ENCODE measurements at regions not wholly inside any gene's neighbourhood (a gene's known extent, or its start where the extent isn't known, plus 50 kb on each side); places are given as distances from the start of the nearest gene placed in this dataset.

GRCh38 chr20:19953606-19954005 is 63.6 kb upstream of the NAA20 start:
- no peak overlapping the region for H2AFZ ChIP-seq (ENCODE audit: insufficient read depth, low read depth, low read length, poor library complexity, severe bottlenecking)
- H3K36me3 ChIP-seq (replicated peaks in 1 of 2; ENCODE audit: control extremely low read depth in 1 of 2, control insufficient read depth in 1 of 2, extremely low read depth in 1 of 2, insufficient read depth in 2 of 2, low read length in 1 of 2) = no peaks in the 10 kb centered on the region
- H3K4me2 ChIP-seq (replicated peaks; ENCODE audit: low read depth, low read length, poor library complexity, severe bottlenecking) = no peak overlapping the region
- no peaks in the 10 kb centered on the region for H3K79me2 ChIP-seq (ENCODE audit: control insufficient read depth, insufficient read depth, low read length)
- no peak overlapping the region for H3K27ac ChIP-seq (ENCODE audit: low read length in 2 of 2)
- Mint-ChIP-seq H3K27ac (no peak overlapping the region), H3K4me1 (peaks cover 8% of the 10 kb centered on the region), H3K4me3 (no peak overlapping the region), H3K27me3 (no peaks in the 10 kb centered on the region), H3K9me3 (ENCODE audit: insufficient read depth) (no peaks in the 10 kb centered on the region)
- CTCF ChIA-PET = no interaction called here
- H3K4me1 ChIP-seq (ENCODE audit: control insufficient read depth in 2 of 2, insufficient read depth in 2 of 2, low read length in 2 of 2) = peaks cover 6 to 13% of the 10 kb centered on the region in 2 donors
- POLR2A ChIA-PET = no interaction called here
- H3K4me3 ChIP-seq (ENCODE audit: control extremely low read depth in 1 of 5, extremely low read depth in 1 of 5, insufficient read depth in 1 of 5, low read depth in 2 of 5, low read length in 4 of 5) = no peak overlapping the region
- DNase-seq (no peak), ATAC-seq (ENCODE audit: low read depth) (no peak)
- TF ChIP-seq, protein P1, sequence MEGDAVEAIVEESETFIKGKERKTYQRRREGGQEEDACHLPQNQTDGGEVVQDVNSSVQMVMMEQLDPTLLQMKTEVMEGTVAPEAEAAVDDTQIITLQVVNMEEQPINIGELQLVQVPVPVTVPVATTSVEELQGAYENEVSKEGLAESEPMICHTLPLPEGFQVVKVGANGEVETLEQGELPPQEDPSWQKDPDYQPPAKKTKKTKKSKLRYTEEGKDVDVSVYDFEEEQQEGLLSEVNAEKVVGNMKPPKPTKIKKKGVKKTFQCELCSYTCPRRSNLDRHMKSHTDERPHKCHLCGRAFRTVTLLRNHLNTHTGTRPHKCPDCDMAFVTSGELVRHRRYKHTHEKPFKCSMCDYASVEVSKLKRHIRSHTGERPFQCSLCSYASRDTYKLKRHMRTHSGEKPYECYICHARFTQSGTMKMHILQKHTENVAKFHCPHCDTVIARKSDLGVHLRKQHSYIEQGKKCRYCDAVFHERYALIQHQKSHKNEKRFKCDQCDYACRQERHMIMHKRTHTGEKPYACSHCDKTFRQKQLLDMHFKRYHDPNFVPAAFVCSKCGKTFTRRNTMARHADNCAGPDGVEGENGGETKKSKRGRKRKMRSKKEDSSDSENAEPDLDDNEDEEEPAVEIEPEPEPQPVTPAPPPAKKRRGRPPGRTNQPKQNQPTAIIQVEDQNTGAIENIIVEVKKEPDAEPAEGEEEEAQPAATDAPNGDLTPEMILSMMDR (IDR thresholded peaks at IDR 0.05) = no peak
- TF ChIP-seq EZH2 (IDR thresholded peaks at IDR 0.05; ENCODE audit: borderline replicate concordance, insufficient read depth, low read depth, low read length, poor library complexity, severe bottlenecking) = no peak
- no peak overlapping the region for H3K9ac ChIP-seq (ENCODE audit: low read length)
- H4K20me1 ChIP-seq (ENCODE audit: control insufficient read depth, insufficient read depth, low read length, poor library complexity, severe bottlenecking) = no peaks in the 10 kb centered on the region
- no peaks in the 10 kb centered on the region for H3K9me3 ChIP-seq (ENCODE audit: control extremely low read depth in 1 of 3, control insufficient read depth in 2 of 3, insufficient read depth in 1 of 3, low read length in 2 of 3)
- no peaks in the 10 kb centered on the region for H3K27me3 ChIP-seq (replicated peaks in 1 of 4; ENCODE audit: control extremely low read depth in 1 of 4, control insufficient read depth in 3 of 4, insufficient read depth in 4 of 4, low read length in 3 of 4)
- intact Hi-C loops (cut with micrococcal nuclease) = no loop called here

DNA sequence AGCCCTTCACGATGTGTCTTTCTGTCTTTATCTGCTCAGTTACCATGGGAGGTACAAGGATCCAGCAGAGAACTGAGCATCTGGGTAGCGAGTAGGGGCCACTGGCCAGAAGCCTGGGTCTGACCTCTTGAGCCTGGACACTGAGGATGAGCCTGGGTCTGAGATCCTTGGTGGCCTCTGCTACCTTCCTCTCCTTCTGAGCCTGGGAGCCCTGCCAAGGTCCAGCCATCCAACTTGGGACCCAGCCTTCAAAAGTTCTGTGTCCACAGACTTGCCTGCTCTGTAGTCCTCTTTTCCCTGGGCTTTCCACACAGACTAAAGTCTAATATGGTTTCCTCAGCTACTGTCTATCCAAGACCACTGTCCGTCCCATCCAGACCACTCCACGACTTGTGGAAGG is 60.2 kb upstream of the NAA20 start:
- no peak for DNase-seq
- Mint-ChIP-seq H3K27me3 (no peaks in the 10 kb centered on the region), H3K9me3 (ENCODE audit: insufficient read depth) (no peaks in the 10 kb centered on the region), H3K4me3 (no peak overlapping the region), H3K4me1 (peaks cover 11% of the 10 kb centered on the region), H3K27ac (no peak overlapping the region)
- Histone ChIP-seq H3K36me3 (replicated peaks in 1 of 2; ENCODE audit: control extremely low read depth in 1 of 2, control insufficient read depth in 1 of 2, extremely low read depth in 1 of 2, insufficient read depth in 2 of 2, low read length in 1 of 2) (no peaks in the 10 kb centered on the region), H4K20me1 (ENCODE audit: control insufficient read depth, insufficient read depth, low read length, poor library complexity, severe bottlenecking) (no peaks in the 10 kb centered on the region), H3K27ac (ENCODE audit: low read length in 2 of 2) (no peak overlapping the region), H3K27me3 (replicated peaks in 1 of 4; ENCODE audit: control extremely low read depth in 1 of 4, control insufficient read depth in 3 of 4, insufficient read depth in 4 of 4, low read length in 3 of 4) (no peaks in the 10 kb centered on the region), H3K79me2 (ENCODE audit: control insufficient read depth, insufficient read depth, low read length) (no peaks in the 10 kb centered on the region), H3K4me2 (replicated peaks; ENCODE audit: low read depth, low read length, poor library complexity, severe bottlenecking) (no peak overlapping the region), H3K9ac (ENCODE audit: low read length) (no peak overlapping the region), H2AFZ (ENCODE audit: insufficient read depth, low read depth, low read length, poor library complexity, severe bottlenecking) (no peak overlapping the region), H3K4me1 (ENCODE audit: control insufficient read depth in 2 of 2, insufficient read depth in 2 of 2, low read length in 2 of 2) (peaks cover 6 to 13% of the 10 kb centered on the region in 2 donors), H3K9me3 (ENCODE audit: control extremely low read depth in 1 of 3, control insufficient read depth in 2 of 3, insufficient read depth in 1 of 3, low read length in 2 of 3) (no peaks in the 10 kb centered on the region), H3K4me3 (ENCODE audit: control extremely low read depth in 1 of 5, extremely low read depth in 1 of 5, insufficient read depth in 1 of 5, low read depth in 2 of 5, low read length in 4 of 5) (no peak overlapping the region)
- 92% methylated on average over 4 of the region's 4 CpGs for WGBS (ENCODE audit: insufficient coverage)
- ChIA-PET POLR2A (no interaction called here), CTCF (no interaction called here)
- intact Hi-C loops (cut with micrococcal nuclease) = no loop called here
- no peak for ATAC-seq (ENCODE audit: low read depth)
- no peak for TF ChIP-seq EZH2 (IDR thresholded peaks at IDR 0.05; ENCODE audit: borderline replicate concordance, insufficient read depth, low read depth, low read length, poor library complexity, severe bottlenecking)
- TF ChIP-seq, protein P1 (IDR thresholded peaks at IDR 0.05) = no peak
